ENCODE measurements at regions not wholly inside any gene's neighbourhood (a gene's known extent, or its start where the extent isn't known, plus 50 kb on each side); places are given as distances from the start of the nearest gene placed in this dataset.

DNA sequence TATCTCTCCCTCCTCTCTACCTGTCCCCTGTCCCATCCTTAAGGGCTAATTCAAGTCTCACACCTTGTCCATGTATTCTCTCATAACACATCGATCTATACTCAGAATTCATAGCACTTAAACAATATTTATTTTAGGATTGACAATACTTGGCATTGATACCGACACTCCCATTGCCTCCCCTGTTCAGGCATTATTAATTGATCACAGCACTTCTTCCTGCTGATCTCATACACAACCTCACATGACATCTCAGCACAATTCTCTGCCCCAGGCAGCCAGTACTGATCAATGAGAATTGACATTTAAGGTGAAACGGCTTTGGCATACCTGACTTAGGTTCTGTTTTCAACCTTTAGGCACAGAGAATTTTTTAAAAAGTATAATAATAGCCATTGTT lies 582.4 kb upstream of the BRINP1 start:
- no peak overlapping the region for H3K4me3 ChIP-seq (ENCODE audit: low read depth, low read length)
- DNase-seq (ENCODE audit: low read depth): no peak
- H3K27me3 ChIP-seq (ENCODE audit: control insufficient read depth, insufficient read depth, low read length): no peaks in the 10 kb centered on the region
- no peaks in the 10 kb centered on the region for H3K36me3 ChIP-seq (ENCODE audit: control insufficient read depth, insufficient read depth, low read length)
- TF ChIP-seq, protein P1, sequence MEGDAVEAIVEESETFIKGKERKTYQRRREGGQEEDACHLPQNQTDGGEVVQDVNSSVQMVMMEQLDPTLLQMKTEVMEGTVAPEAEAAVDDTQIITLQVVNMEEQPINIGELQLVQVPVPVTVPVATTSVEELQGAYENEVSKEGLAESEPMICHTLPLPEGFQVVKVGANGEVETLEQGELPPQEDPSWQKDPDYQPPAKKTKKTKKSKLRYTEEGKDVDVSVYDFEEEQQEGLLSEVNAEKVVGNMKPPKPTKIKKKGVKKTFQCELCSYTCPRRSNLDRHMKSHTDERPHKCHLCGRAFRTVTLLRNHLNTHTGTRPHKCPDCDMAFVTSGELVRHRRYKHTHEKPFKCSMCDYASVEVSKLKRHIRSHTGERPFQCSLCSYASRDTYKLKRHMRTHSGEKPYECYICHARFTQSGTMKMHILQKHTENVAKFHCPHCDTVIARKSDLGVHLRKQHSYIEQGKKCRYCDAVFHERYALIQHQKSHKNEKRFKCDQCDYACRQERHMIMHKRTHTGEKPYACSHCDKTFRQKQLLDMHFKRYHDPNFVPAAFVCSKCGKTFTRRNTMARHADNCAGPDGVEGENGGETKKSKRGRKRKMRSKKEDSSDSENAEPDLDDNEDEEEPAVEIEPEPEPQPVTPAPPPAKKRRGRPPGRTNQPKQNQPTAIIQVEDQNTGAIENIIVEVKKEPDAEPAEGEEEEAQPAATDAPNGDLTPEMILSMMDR (IDR thresholded peaks at IDR 0.05; ENCODE audit: insufficient read depth, low read length, poor library complexity, severe bottlenecking): no peak

DNA sequence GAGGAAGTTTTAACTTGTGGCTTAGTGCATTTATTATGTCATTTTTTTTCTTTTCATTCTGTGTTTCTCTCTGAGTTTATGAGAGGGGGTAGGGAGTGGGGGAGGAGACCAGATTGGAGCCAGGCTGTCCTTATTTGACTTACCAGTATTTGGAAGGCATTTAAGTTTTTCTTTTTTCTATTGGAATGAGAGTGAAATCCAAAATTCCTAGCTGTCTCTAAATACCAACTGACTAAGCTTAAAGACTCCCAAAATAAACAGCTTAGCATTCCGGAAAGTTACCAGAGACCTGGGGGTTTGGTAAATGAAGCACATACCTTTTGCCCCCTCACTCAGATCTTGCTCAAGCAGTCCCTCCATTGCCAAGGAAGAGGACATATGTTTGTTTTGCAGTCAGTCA lies 581.9 kb upstream of the BRINP1 start:
- TF ChIP-seq, protein P1 (IDR thresholded peaks at IDR 0.05; ENCODE audit: insufficient read depth, low read length, poor library complexity, severe bottlenecking): no peak
- DNase-seq (ENCODE audit: low read depth): no peak
- Histone ChIP-seq H3K36me3 (ENCODE audit: control insufficient read depth, insufficient read depth, low read length) (no peaks in the 10 kb centered on the region), H3K4me3 (ENCODE audit: low read depth, low read length) (no peak overlapping the region), H3K27me3 (ENCODE audit: control insufficient read depth, insufficient read depth, low read length) (no peaks in the 10 kb centered on the region)

DNA sequence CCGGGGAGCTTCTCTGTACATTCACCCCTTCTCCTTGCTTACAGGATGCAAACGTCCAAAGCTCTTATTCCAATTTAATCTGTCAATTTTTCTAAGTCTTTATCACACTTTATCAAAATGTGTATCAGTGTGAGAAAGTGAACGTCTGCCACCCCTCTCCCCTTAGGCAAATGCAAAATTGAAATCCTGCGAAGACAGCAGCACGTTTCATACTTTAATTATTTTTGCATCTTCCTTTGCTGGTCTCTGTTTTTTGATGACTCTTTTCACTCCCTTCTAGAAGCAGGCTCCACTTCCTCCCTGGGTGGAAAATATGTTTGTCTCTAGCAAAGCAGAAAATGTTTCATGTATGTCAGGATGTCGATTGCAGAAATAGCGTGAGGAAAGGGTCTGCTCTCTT lies 576.5 kb upstream of the BRINP1 start:
- Histone ChIP-seq H3K4me3 (ENCODE audit: low read depth, low read length) (no peak overlapping the region), H3K27me3 (ENCODE audit: control insufficient read depth, insufficient read depth, low read length) (no peaks in the 10 kb centered on the region), H3K36me3 (ENCODE audit: control insufficient read depth, insufficient read depth, low read length) (no peaks in the 10 kb centered on the region)
- TF ChIP-seq, protein P1 (IDR thresholded peaks at IDR 0.05; ENCODE audit: insufficient read depth, low read length, poor library complexity, severe bottlenecking): no peak
- no peak for DNase-seq (ENCODE audit: low read depth)

DNA sequence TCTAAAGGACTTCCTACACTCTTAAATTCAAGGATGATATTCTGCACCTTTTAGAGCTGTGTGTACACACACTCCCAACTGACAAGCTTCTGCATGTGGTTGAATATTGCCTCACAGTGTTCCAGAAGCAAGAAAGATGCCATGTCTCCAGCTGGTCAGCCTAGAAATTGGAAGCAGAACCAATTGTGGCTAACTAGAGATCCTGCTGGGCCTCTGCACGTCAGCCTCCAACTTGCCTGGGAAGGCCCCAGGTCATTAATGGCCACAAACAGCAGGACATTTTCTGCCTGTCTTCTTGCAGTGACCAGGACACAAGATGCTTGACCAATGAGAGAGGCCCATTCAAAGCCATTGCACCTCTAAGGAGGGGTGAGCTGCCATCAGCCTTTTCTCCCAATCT lies 571.9 kb upstream of the BRINP1 start:
- no peak overlapping the region for H3K4me3 ChIP-seq (ENCODE audit: low read depth, low read length)
- DNase-seq (ENCODE audit: low read depth): no peak
- TF ChIP-seq, protein P1 (IDR thresholded peaks at IDR 0.05; ENCODE audit: insufficient read depth, low read length, poor library complexity, severe bottlenecking): no peak
- no peaks in the 10 kb centered on the region for H3K36me3 ChIP-seq (ENCODE audit: control insufficient read depth, insufficient read depth, low read length)
- no peaks in the 10 kb centered on the region for H3K27me3 ChIP-seq (ENCODE audit: control insufficient read depth, insufficient read depth, low read length)

DNA sequence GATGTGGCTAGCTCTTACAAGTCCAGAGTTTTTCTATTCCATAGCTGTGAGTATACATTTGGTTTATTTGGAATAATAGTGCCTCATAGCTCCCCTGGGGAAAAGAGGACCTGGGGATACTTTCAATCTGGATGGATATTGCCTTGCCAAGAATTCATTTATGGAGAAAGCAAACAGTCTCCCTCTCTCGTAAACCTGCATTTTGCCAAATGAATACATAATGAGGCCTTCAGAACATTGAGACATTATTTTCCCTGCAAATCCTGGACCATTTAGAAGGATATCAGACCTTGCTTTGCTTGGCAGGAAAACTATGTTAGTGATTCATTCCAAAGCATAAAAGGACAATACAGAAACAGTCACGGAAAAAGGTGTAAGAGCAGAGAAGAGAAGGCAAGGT lies 569.6 kb upstream of the BRINP1 start:
- H3K4me3 ChIP-seq (ENCODE audit: low read depth, low read length): no peak overlapping the region
- DNase-seq (ENCODE audit: low read depth): no peak
- no peaks in the 10 kb centered on the region for H3K27me3 ChIP-seq (ENCODE audit: control insufficient read depth, insufficient read depth, low read length)
- TF ChIP-seq, protein P1 (IDR thresholded peaks at IDR 0.05; ENCODE audit: insufficient read depth, low read length, poor library complexity, severe bottlenecking): no peak
- H3K36me3 ChIP-seq (ENCODE audit: control insufficient read depth, insufficient read depth, low read length): no peaks in the 10 kb centered on the region

DNA sequence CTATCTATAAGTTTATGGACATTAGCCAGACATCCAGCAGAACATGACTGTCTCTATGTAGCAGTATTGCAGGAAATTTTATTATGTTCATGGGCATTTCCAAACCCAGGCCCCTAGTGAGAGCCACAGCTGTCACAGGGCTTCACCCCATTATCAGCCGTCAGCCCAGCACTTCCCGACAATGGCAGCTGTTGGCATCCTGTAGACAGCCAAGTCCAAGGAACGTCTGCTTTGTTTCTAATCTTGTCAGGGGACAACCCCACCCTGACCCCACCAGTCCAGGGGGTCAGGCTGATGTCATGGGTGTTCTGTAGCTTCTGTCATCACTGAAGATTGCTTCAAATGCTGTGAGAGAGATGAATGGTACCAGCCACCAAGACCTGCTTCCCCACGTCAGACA lies 565.3 kb upstream of the BRINP1 start:
- Histone ChIP-seq H3K36me3 (ENCODE audit: control insufficient read depth, insufficient read depth, low read length) (no peaks in the 10 kb centered on the region), H3K4me3 (ENCODE audit: low read depth, low read length) (no peak overlapping the region), H3K27me3 (ENCODE audit: control insufficient read depth, insufficient read depth, low read length) (no peaks in the 10 kb centered on the region)
- no peak for DNase-seq (ENCODE audit: low read depth)
- TF ChIP-seq, protein P1 (IDR thresholded peaks at IDR 0.05; ENCODE audit: insufficient read depth, low read length, poor library complexity, severe bottlenecking): no peak

All from kidney epithelial cell (primary cell).